Liver (tissue), 8 donors: ENCODE measurements at regions not wholly inside any gene's neighbourhood (a gene's known extent, or its start where the extent isn't known, plus 50 kb on each side); places are given as distances from the start of the nearest gene placed in this dataset.

Experiments used
- DNase-seq: peaks from one replicate; pipeline ENCODE4 v3.0.0-alpha.2; 2017; ENCODE audit warnings: low spot score
- H3K27ac ChIP-seq, 2 donors: one replicate each; pipeline ENCODE4 v1.7.0; 2013; ENCODE audit warnings: inconsistent platforms in 2 of 2, low read length in 2 of 2, control low read depth in 1 of 2, low read depth in 1 of 2, mild to moderate bottlenecking in 1 of 2
- H3K27me3 ChIP-seq, 4 donors: one replicate each; pipeline versions ENCODE4 v1.6.1 to v1.7.0; 2013; ENCODE audit warnings: low read length in 3 of 4, inconsistent platforms in 1 of 4, mild to moderate bottlenecking in 1 of 4, moderate library complexity in 1 of 4; ENCODE audit not compliant: control insufficient read depth in 4 of 4, insufficient read depth in 4 of 4
- H3K36me3 ChIP-seq, 4 donors: one replicate each; pipeline versions ENCODE4 v1.6.1 to v1.7.0; 2013; ENCODE audit warnings: low read length in 3 of 4, mild to moderate bottlenecking in 3 of 4, low read depth in 1 of 4, moderate library complexity in 1 of 4; ENCODE audit not compliant: control insufficient read depth in 4 of 4, insufficient read depth in 3 of 4
- H3K4me1 ChIP-seq, 4 donors: one replicate each; pipeline versions ENCODE4 v1.6.1 to v1.7.0; 2013; ENCODE audit warnings: low read length in 3 of 4, mild to moderate bottlenecking in 3 of 4, moderate library complexity in 1 of 4; ENCODE audit not compliant: control insufficient read depth in 4 of 4, insufficient read depth in 4 of 4
- H3K4me3 ChIP-seq, 3 donors: one replicate each; pipeline versions ENCODE4 v1.6.1 to v1.7.0; 2013; ENCODE audit warnings: low read length in 3 of 3, control low read depth in 1 of 3, low read depth in 1 of 3, mild to moderate bottlenecking in 1 of 3
- H3K9ac ChIP-seq, 2 donors: one replicate each; pipeline ENCODE4 v1.7.0; 2013; ENCODE audit warnings: low read length in 2 of 2, mild to moderate bottlenecking in 2 of 2, moderate library complexity in 2 of 2, control low read depth in 1 of 2, low read depth in 1 of 2
- H3K9me3 ChIP-seq, 4 donors: one replicate each; pipeline versions ENCODE4 v1.6.1 to v1.7.0; 2013; ENCODE audit warnings: low read length in 3 of 4; ENCODE audit not compliant: control insufficient read depth in 4 of 4
- ATF3 ChIP-seq: IDR thresholded peaks from 2 replicates; pipeline ENCODE4 v1.6.1; 2016; ENCODE audit warnings: antibody characterized with exemption
- CTCF ChIP-seq: fragments of 150-350 bp; IDR thresholded peaks from 2 replicates; pipeline ENCODE4 v1.5.1; 2017; ENCODE audit warnings: improper control_type of control experiment, low read depth, low read length; ENCODE audit not compliant: missing input control
- EGR1 ChIP-seq, 2 donors: IDR thresholded peaks; 2 replicates each; pipeline ENCODE4 v1.6.1; 2016 to 2018; ENCODE audit warnings: antibody characterized with exemption in 2 of 2, low read depth in 2 of 2
- FOXA1 ChIP-seq: IDR thresholded peaks from 2 replicates; pipeline ENCODE4 v1.6.1; 2016; ENCODE audit warnings: antibody characterized with exemption
- FOXA2 ChIP-seq: IDR thresholded peaks from 2 replicates; pipeline ENCODE4 v1.6.1; 2016; ENCODE audit warnings: antibody characterized with exemption
- GABPA ChIP-seq, 2 donors: IDR thresholded peaks in 1 of 2; conservative IDR thresholded peaks in 1 of 2; 2 replicates each; pipeline ENCODE4 v1.6.1; 2016; ENCODE audit warnings: antibody characterized with exemption in 2 of 2, mild to moderate bottlenecking in 1 of 2, moderate library complexity in 1 of 2
- HNF4A ChIP-seq, 2 donors: conservative IDR thresholded peaks; 2 replicates each; pipeline ENCODE4 v1.6.1; 2016; ENCODE audit warnings: antibody characterized with exemption in 2 of 2, mild to moderate bottlenecking in 2 of 2
- HNF4G ChIP-seq: IDR thresholded peaks from 2 replicates; pipeline ENCODE4 v1.6.1; 2016; ENCODE audit warnings: antibody characterized with exemption
- JUND ChIP-seq, 2 donors: IDR thresholded peaks; 2 replicates each; pipeline ENCODE4 v1.6.1; 2016; ENCODE audit warnings: antibody characterized with exemption in 2 of 2
- MAX ChIP-seq: IDR thresholded peaks from 2 replicates; pipeline ENCODE4 v1.6.1; 2016; ENCODE audit warnings: antibody characterized with exemption
- NR2F2 ChIP-seq: IDR thresholded peaks from 2 replicates; pipeline ENCODE4 v1.6.1; 2016; ENCODE audit warnings: antibody characterized with exemption
- RAD21 ChIP-seq, 2 donors: IDR thresholded peaks; 2 replicates each; pipeline ENCODE4 v1.6.1; 2016; ENCODE audit warnings: antibody characterized with exemption in 2 of 2, mild to moderate bottlenecking in 2 of 2
- REST ChIP-seq: IDR thresholded peaks from 2 replicates; pipeline ENCODE4 v1.6.1; 2016; ENCODE audit warnings: antibody characterized with exemption, mild to moderate bottlenecking
- RXRA ChIP-seq, 2 donors: IDR thresholded peaks; 2 replicates each; pipeline ENCODE4 v1.6.1; 2017 to 2018; ENCODE audit warnings: antibody characterized with exemption in 2 of 2, mild to moderate bottlenecking in 1 of 2
- SP1 ChIP-seq: IDR thresholded peaks from 2 replicates; pipeline ENCODE4 v1.6.1; 2018; ENCODE audit warnings: antibody characterized with exemption, mild to moderate bottlenecking
- TAF1 ChIP-seq: conservative IDR thresholded peaks from 2 replicates; pipeline ENCODE4 v1.6.1; 2016; ENCODE audit warnings: antibody characterized with exemption, mild to moderate bottlenecking
- YY1 ChIP-seq: IDR thresholded peaks from 2 replicates; pipeline ENCODE4 v1.6.1; 2016; ENCODE audit warnings: antibody characterized with exemption, mild to moderate bottlenecking
- ZBTB33 ChIP-seq: IDR thresholded peaks from 2 replicates; pipeline ENCODE4 v1.6.1; 2016; ENCODE audit warnings: antibody characterized with exemption
- WGBS: extraction: QIAGEN DNeasy Blood & Tissue Kit; methylation state at CpG from one replicate; pipeline ENCODE4 v1.1.7; 2013; 5-methylcytosine and 5-hydroxymethylcytosine counted together
- donor health status: healthy.
- donor health status: healthy.
- donor health status: healthy.
- donor health status: healthy.
- donor health status: healthy.

- WGBS: 77% methylated on average over 5 of the region's 5 CpGs
- DNase-seq: no peak
These were observed 115.2 kb downstream of the TTC32 start for GRCh38 chr2:19786408-19787058.

GRCh38 chr2:19785867-19786266 lies 115.9 kb downstream of the TTC32 start:
- WGBS: 92% methylated on average over 4 of the region's 4 CpGs
- no peak overlapping the region for H3K27ac ChIP-seq
- no peaks in the 10 kb centered on the region for H3K27me3 ChIP-seq
- no peak for TF ChIP-seq REST
- no peak for TF ChIP-seq ATF3
- no peak for TF ChIP-seq RXRA (IDR thresholded peaks at IDR 0.05)
- no peak for TF ChIP-seq RAD21 (IDR thresholded peaks at IDR 0.05)
- no peak for TF ChIP-seq FOXA1
- TF ChIP-seq EGR1 (IDR thresholded peaks at IDR 0.05; ENCODE audit: low read depth in 2 of 2): no peak
- TF ChIP-seq CTCF: no peak
- TF ChIP-seq FOXA2: no peak
- no peak for TF ChIP-seq NR2F2
- no peak for TF ChIP-seq HNF4A (conservative IDR thresholded peaks at IDR 0.05)
- no peak for TF ChIP-seq SP1
- no peak for TF ChIP-seq GABPA (IDR thresholded peaks at IDR 0.05 in 1 of 2, conservative IDR thresholded peaks at IDR 0.05 in 1 of 2)
- no peak for TF ChIP-seq ZBTB33
- TF ChIP-seq MAX: no peak
- no peak for TF ChIP-seq HNF4G
- H3K4me1 ChIP-seq: no peaks in the 10 kb centered on the region
- no peak overlapping the region for H3K9ac ChIP-seq
- no peak for DNase-seq
- no peaks in the 10 kb centered on the region for H3K36me3 ChIP-seq
- H3K9me3 ChIP-seq: no peaks in the 10 kb centered on the region
- no peak overlapping the region for H3K4me3 ChIP-seq

More at GRCh38 chr2:19786408-19787058, 115.2 kb downstream of the TTC32 start:
- Histone ChIP-seq H3K9ac (no peak overlapping the region), H3K4me3 (no peak overlapping the region), H3K27ac (no peak overlapping the region), H3K9me3 (no peaks in the 10 kb centered on the region), H3K27me3 (no peaks in the 10 kb centered on the region), H3K4me1 (no peaks in the 10 kb centered on the region), H3K36me3 (no peaks in the 10 kb centered on the region)
- TF ChIP-seq SP1 (no peak), JUND (IDR thresholded peaks at IDR 0.05) (no peak), EGR1 (IDR thresholded peaks at IDR 0.05; ENCODE audit: low read depth in 2 of 2) (no peak), CTCF (no peak), TAF1 (no peak), YY1 (no peak), NR2F2 (no peak), FOXA1 (no peak), GABPA (IDR thresholded peaks at IDR 0.05 in 1 of 2, conservative IDR thresholded peaks at IDR 0.05 in 1 of 2) (no peak)
